Ishikawa (cell line): ENCODE measurements at regions not wholly inside any gene's neighbourhood (a gene's known extent, or its start where the extent isn't known, plus 50 kb on each side); places are given as distances from the start of the nearest gene placed in this dataset.

ENCODE experiments used
- CEBPB ChIP-seq: IDR thresholded peaks from 2 replicates; pipeline ENCODE4 v1.6.1; 2012
- CREB1 ChIP-seq: IDR thresholded peaks from 2 replicates; pipeline ENCODE4 v1.6.1; 2012; ENCODE audit warnings: low read depth
- EGR1 ChIP-seq: IDR thresholded peaks from 2 replicates; pipeline ENCODE4 v1.6.1; 2012
- EP300 ChIP-seq: IDR thresholded peaks from 2 replicates; pipeline ENCODE4 v1.6.1; 2012; ENCODE audit warnings: borderline replicate concordance
- FOXM1 ChIP-seq: IDR thresholded peaks from 2 replicates; pipeline ENCODE4 v1.6.1; 2012; ENCODE audit warnings: low read depth, borderline replicate concordance
- MAX ChIP-seq: IDR thresholded peaks from 2 replicates; pipeline ENCODE4 v1.6.1; 2012
- NFIC ChIP-seq: IDR thresholded peaks from 2 replicates; pipeline ENCODE4 v1.6.1; 2012
- RAD21 ChIP-seq: IDR thresholded peaks from 2 replicates; pipeline ENCODE4 v1.6.1; 2012; ENCODE audit warnings: low read depth
- TAF1 ChIP-seq: IDR thresholded peaks from 2 replicates; pipeline ENCODE4 v1.6.1; 2012; ENCODE audit warnings: low read depth, mild to moderate bottlenecking
- TCF12 ChIP-seq: IDR thresholded peaks from 2 replicates; pipeline ENCODE4 v1.6.1; 2012; ENCODE audit warnings: low read depth
- TEAD4 ChIP-seq: IDR thresholded peaks from 2 replicates; pipeline ENCODE4 v1.6.1; 2012
- YY1 ChIP-seq: IDR thresholded peaks from 2 replicates; pipeline ENCODE4 v1.6.1; 2012; ENCODE audit warnings: low read depth
- ZBTB7A ChIP-seq: IDR thresholded peaks from 2 replicates; pipeline ENCODE4 v1.6.1; 2012; ENCODE audit warnings: low read depth
- TF ChIP-seq, protein P1 (sequence below): IDR thresholded peaks from 2 replicates; pipeline ENCODE4 v1.6.1; 2012
- TF ChIP-seq, protein P2 (sequence below): IDR thresholded peaks from 2 replicates; pipeline ENCODE4 v1.6.1; 2012; ENCODE audit warnings: low read depth, mild to moderate bottlenecking

DNA sequence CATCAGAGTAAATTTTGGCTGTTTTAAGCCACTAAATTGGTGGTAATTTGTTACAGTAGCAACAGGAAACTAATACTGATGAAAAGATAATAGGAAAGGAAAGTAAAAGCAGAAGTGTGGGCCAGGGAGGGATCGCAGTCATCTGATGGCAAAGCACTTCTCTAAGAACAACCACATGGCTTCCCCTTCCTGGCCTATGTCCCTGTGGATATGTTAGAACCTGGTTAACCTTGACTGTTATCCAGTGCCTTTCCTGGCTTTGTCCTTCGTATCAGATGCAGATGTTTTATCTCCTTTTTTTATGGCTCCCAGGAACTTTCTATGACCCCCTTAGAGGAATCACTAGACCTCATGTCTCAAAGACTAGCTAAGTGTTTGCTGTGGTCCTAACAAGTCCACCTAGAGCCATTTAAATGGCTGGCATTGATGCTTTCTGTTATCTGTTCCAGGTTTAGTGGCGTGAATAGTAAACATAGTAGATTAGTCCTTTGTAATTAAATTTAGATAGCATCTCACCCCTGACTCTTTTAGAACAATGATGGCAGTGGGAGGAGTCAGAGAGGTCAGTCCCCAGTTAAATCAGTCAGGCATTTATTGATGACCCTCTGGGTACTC lies 79.2 kb upstream of the PHACTR2 start:
- TF ChIP-seq FOXM1 (no peak), RAD21 (no peak), MAX (no peak), NFIC (no peak), EGR1 (no peak), TAF1 (no peak), CEBPB (no peak), TCF12 (no peak), EP300 (no peak), ZBTB7A (no peak), YY1 (no peak), TEAD4 (no peak), CREB1 (no peak)
- TF ChIP-seq, protein P1, sequence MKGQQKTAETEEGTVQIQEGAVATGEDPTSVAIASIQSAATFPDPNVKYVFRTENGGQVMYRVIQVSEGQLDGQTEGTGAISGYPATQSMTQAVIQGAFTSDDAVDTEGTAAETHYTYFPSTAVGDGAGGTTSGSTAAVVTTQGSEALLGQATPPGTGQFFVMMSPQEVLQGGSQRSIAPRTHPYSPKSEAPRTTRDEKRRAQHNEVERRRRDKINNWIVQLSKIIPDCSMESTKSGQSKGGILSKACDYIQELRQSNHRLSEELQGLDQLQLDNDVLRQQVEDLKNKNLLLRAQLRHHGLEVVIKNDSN, result no peak

DNA sequence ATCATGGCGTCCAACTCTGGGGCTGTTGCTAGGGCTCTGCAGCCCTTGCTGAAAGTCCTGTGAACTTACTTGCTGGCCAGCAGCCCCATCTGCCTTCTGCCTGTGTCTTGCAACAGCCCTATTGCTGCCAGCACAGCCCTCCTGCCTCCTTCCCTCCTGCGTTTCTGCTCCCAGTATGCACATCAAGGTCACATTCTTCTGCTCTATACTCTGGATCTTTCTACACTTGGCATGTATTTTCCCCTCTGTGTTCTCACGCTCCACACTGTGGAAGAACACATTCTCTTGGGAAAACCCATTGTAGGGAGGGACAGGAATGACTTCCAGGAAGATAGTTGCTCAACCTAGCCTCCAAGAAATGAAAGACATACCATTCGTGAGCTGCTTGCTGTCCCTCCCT lies 80.9 kb upstream of the PHACTR2 start:
- no peak for TF ChIP-seq TEAD4
- TF ChIP-seq, protein P1, result no peak
- TF ChIP-seq FOXM1, result no peak
- TF ChIP-seq EP300, result no peak
- no peak for TF ChIP-seq CREB1
- TF ChIP-seq EGR1, result no peak
- TF ChIP-seq, protein P2, sequence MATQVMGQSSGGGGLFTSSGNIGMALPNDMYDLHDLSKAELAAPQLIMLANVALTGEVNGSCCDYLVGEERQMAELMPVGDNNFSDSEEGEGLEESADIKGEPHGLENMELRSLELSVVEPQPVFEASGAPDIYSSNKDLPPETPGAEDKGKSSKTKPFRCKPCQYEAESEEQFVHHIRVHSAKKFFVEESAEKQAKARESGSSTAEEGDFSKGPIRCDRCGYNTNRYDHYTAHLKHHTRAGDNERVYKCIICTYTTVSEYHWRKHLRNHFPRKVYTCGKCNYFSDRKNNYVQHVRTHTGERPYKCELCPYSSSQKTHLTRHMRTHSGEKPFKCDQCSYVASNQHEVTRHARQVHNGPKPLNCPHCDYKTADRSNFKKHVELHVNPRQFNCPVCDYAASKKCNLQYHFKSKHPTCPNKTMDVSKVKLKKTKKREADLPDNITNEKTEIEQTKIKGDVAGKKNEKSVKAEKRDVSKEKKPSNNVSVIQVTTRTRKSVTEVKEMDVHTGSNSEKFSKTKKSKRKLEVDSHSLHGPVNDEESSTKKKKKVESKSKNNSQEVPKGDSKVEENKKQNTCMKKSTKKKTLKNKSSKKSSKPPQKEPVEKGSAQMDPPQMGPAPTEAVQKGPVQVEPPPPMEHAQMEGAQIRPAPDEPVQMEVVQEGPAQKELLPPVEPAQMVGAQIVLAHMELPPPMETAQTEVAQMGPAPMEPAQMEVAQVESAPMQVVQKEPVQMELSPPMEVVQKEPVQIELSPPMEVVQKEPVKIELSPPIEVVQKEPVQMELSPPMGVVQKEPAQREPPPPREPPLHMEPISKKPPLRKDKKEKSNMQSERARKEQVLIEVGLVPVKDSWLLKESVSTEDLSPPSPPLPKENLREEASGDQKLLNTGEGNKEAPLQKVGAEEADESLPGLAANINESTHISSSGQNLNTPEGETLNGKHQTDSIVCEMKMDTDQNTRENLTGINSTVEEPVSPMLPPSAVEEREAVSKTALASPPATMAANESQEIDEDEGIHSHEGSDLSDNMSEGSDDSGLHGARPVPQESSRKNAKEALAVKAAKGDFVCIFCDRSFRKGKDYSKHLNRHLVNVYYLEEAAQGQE, result no peak

DNA sequence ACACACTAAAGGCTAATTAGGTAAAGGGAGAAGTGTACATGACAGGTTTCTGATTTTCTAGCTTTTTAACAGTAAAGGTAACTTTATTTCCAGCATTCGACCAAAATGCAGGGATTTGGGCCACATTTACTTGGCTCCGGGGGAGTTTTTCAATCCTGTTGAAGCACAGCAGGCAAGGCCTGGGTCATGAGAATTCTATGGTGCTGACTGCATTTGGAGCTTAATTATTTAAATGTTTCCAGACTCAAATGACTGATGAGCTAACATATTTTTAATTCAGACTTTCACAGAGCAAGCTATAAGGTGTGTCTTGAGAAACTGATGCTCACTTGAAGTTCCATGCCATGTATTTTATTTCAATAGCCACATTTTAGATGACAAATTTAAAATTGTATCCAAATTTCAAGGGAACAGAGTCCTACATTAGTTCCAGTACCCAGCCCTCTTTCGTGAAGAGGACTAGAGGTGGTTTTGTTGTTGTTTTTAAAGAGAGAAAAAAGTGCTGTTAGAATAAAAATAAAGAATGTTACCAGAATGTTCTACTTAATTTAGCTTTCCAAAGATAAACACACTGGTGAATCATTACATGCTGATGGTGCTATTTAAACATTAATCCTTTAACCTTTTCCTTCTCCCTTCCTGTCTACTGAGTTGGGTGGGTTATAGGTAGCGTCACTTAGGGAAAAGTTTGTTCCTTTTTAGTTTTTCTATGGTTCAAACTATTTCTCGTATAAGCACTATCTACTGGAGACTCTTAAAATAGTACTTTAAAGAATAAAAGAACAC lies 82.3 kb upstream of the PHACTR2 start:
- TF ChIP-seq ZBTB7A, result no peak
- TF ChIP-seq TAF1, result no peak
- no peak for TF ChIP-seq NFIC
- TF ChIP-seq, protein P2, result no peak
- no peak for TF ChIP-seq EGR1
- TF ChIP-seq RAD21, result no peak
- no peak for TF ChIP-seq CEBPB
- no peak for TF ChIP-seq TEAD4
- no peak for TF ChIP-seq EP300
- TF ChIP-seq YY1, result no peak

- TF ChIP-seq, protein P1, result no peak
- TF ChIP-seq TCF12 (no peak), RAD21 (no peak), EP300 (no peak), ZBTB7A (no peak), CEBPB (no peak), YY1 (no peak), CREB1 (no peak), TEAD4 (no peak), NFIC (no peak), EGR1 (no peak), TAF1 (no peak)
Observed at GRCh38 chr6:143594647-143595046, 83.1 kb upstream of the PHACTR2 start.

- TF ChIP-seq ZBTB7A, result no peak
- peak; percentile 43 for TF ChIP-seq RAD21
- TF ChIP-seq CREB1, result no peak
Observed at GRCh38 chr6:143592335-143592734, 80.8 kb upstream of the FUCA2 start.

DNA sequence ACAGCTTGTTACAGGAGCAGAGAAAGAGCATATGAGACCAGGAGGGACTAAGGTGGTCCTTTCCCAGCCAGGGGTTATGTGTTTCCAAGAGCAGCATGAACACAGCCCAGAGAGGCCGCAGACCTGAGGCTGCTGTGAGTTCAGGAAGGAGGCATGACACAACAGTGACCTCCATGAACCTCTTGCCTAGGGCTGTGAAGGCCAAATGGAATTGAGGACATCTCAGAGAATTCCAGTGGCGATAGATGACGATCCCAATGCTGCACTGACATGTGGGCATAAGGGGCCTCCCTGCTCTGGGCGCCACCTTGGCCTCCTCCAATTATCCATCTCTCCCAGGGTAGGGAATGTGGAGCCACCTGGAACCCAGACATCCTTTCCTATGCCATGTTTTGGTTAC lies 79.9 kb upstream of the FUCA2 start:
- TF ChIP-seq, protein P2, result no peak
- TF ChIP-seq MAX, result no peak
- TF ChIP-seq CREB1, result no peak
- no peak for TF ChIP-seq EGR1
- no peak for TF ChIP-seq TAF1
- no peak for TF ChIP-seq YY1
- no peak for TF ChIP-seq ZBTB7A
- TF ChIP-seq RAD21, result no peak
- TF ChIP-seq EP300, result no peak
- TF ChIP-seq TEAD4, result no peak
- TF ChIP-seq, protein P1, result no peak
- TF ChIP-seq TCF12, result no peak
- no peak for TF ChIP-seq NFIC
- TF ChIP-seq FOXM1, result no peak
- TF ChIP-seq CEBPB, result no peak
